WERI-Rb-1 (cell line): ENCODE measurements at regions not wholly inside any gene's neighbourhood (a gene's known extent, or its start where the extent isn't known, plus 50 kb on each side); places are given as distances from the start of the nearest gene placed in this dataset.

Experiments used
- DNase-seq: peaks from one replicate; pipeline ENCODE4 v3.0.0-alpha.2; 2020
- H3K27ac ChIP-seq: fragments of 250-450 bp; sonication (Bioruptor Pico); 2 replicates; pipeline ENCODE4 v1.5.1; 2020; ENCODE audit warnings: mild to moderate bottlenecking, moderate library complexity
- H3K27me3 ChIP-seq: fragments of 250-450 bp; sonication (Bioruptor Pico); 2 replicates; pipeline ENCODE4 v1.5.1; 2021; ENCODE audit warnings: mild to moderate bottlenecking, low read depth, moderate library complexity; ENCODE audit not compliant: insufficient read depth, severe bottlenecking
- H3K36me3 ChIP-seq: fragments of 250-450 bp; sonication (Bioruptor Pico); 2 replicates; pipeline ENCODE4 v1.5.1; 2020; ENCODE audit warnings: mild to moderate bottlenecking, moderate library complexity
- H3K4me3 ChIP-seq: 2 replicates; pipeline ENCODE4 v1.5.1; 2011; ENCODE audit warnings: low read depth, mild to moderate bottlenecking, control low read depth, low read length
- H3K9me3 ChIP-seq: fragments of 250-450 bp; sonication (Bioruptor Pico); 2 replicates; pipeline ENCODE4 v1.5.1; 2021; ENCODE audit warnings: mild to moderate bottlenecking, moderate library complexity; ENCODE audit not compliant: severe bottlenecking
- CTCF ChIP-seq: IDR thresholded peaks from 2 replicates; pipeline ENCODE4 v1.5.1; 2011; ENCODE audit warnings: low read depth, mild to moderate bottlenecking, control low read depth, inconsistent platforms, low read length

DNA sequence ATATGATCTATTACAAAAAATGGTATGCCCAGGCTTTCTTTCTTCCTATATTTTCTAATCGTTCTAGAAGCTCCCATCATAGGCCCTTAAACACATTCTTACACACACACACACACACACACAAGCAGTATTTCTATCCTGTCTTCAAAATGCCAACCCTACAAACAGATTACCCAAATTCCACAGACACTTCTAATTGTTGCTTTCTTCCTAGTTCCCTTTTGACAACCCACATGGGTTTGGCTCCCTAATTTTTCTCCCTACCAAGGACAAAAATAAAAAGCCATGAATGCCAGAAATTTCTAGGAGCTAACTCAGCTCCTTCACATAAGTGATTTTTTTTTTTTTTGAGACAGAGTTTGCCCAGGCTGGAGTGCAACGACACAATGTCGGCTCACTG, 60.3 kb upstream of the NTF3 start:
- H3K27ac ChIP-seq, result no peak overlapping the region
- no peak overlapping the region for H3K4me3 ChIP-seq
- no peaks in the 10 kb centered on the region for H3K27me3 ChIP-seq
- no peaks in the 10 kb centered on the region for H3K36me3 ChIP-seq
- no peak for DNase-seq
- no peak for TF ChIP-seq CTCF
- H3K9me3 ChIP-seq, result no peaks in the 10 kb centered on the region

DNA sequence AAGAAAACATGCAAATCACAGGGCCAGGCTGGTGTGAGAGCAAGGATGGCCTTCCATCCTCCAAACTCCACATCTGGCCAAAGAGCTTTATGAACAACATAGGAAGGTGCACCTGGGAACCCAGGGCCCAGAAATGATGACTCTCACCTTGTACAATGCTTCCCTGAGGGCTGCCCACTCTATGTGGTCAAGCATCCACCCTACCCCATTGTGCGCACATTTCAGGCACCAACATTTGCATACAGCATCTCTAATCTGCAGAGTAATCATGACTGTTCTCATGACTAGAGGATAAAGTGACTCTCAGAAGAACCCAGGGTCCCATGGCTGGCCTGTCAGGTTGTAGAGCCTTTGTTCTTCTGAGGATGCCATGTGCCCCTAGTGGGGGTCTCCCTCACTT, 57.2 kb upstream of the NTF3 start:
- no peak for TF ChIP-seq CTCF
- no peak overlapping the region for H3K27ac ChIP-seq
- DNase-seq, result no peak

GRCh38 chr12:5375547-5376295, 56.2 kb upstream of the NTF3 start:
- H3K27ac ChIP-seq, result no peak overlapping the region
- no peak for TF ChIP-seq CTCF
- no peaks in the 10 kb centered on the region for H3K36me3 ChIP-seq
- H3K27me3 ChIP-seq, result no peaks in the 10 kb centered on the region
- no peak for DNase-seq
- no peaks in the 10 kb centered on the region for H3K9me3 ChIP-seq
- H3K4me3 ChIP-seq, result no peak overlapping the region

More for the DNA sequence above, 57.2 kb upstream of the NTF3 start:
- Histone ChIP-seq H3K36me3 (no peaks in the 10 kb centered on the region), H3K27me3 (no peaks in the 10 kb centered on the region), H3K9me3 (no peaks in the 10 kb centered on the region), H3K4me3 (no peak overlapping the region)

GRCh38 chr12:5376591-5377207, 55.2 kb upstream of the NTF3 start:
- no peak overlapping the region for H3K4me3 ChIP-seq
- no peak for DNase-seq
- no peak overlapping the region for H3K27ac ChIP-seq
- no peaks in the 10 kb centered on the region for H3K27me3 ChIP-seq
- no peaks in the 10 kb centered on the region for H3K9me3 ChIP-seq
- TF ChIP-seq CTCF, result no peak
- H3K36me3 ChIP-seq, result no peaks in the 10 kb centered on the region

- no peaks in the 10 kb centered on the region for H3K36me3 ChIP-seq
- no peak overlapping the region for H3K27ac ChIP-seq
- no peak overlapping the region for H3K4me3 ChIP-seq
- no peak for DNase-seq
- TF ChIP-seq CTCF, result no peak
- no peaks in the 10 kb centered on the region for H3K27me3 ChIP-seq
- no peaks in the 10 kb centered on the region for H3K9me3 ChIP-seq
Observed at GRCh38 chr12:5377997-5378592, 53.8 kb upstream of the NTF3 start.
